ENCODE measurements at regions not wholly inside any gene's neighbourhood (a gene's known extent, or its start where the extent isn't known, plus 50 kb on each side); places are given as distances from the start of the nearest gene placed in this dataset.

DNA sequence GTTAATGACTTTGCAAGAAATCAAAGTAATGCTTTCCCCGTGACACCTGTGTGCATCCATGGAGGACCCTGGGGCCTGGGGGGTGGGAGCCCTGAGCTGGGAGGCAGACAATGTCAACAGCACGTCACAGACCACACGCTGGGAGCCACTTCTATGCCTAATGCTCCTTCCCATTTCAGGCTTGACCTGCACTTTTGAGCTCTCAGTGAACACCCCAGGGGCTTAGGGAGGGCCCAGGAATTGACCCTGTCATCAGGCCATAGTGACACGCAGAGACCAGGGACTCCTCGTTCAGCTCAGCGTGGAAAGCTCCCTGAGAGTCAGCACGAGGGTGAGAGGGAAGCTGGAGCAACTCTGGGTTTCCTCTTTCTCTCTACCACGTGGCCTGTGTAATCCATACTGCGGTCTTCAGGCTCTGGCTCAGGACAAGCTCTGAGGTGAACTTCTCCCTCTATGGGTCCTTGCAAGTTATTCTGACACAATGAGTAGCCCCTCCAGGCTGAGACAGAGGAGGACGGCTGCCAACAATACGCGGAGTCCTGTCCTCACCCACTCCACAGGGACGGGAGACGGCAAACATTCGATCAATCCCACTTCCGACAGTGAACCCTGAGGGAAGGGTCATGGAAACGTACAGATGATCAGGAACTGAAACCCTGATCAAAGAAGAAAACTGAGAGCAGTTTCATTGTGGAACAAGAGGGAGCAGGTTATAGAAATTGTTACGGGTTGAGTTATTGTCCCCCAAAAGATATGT, 130.8 kb upstream of the IRX4 start:
- no peaks in the 10 kb centered on the region for H3K36me3 ChIP-seq (replicated peaks in 1 of 2; ENCODE audit: insufficient read depth in 1 of 2, low read depth in 2 of 2)
- ATAC-seq = no peak
- H3K9me3 ChIP-seq = no peaks in the 10 kb centered on the region
- no peaks in the 10 kb centered on the region for H3K4me1 ChIP-seq
- no peaks in the 10 kb centered on the region for H3K27me3 ChIP-seq
- TF ChIP-seq POLR2A (IDR thresholded peaks at IDR 0.05) (no peak), CTCF (IDR thresholded peaks at IDR 0.05) (no peak)
- WGBS, 2 donors = 71 to 72% methylated on average over 16 to 18 of the region's 18 CpGs
- no peak overlapping the region for H3K27ac ChIP-seq
- intact Hi-C loops (cut with DNase I) = no loop called here
- DNase-seq = no peak
- H3K4me3 ChIP-seq = no peak overlapping the region

DNA sequence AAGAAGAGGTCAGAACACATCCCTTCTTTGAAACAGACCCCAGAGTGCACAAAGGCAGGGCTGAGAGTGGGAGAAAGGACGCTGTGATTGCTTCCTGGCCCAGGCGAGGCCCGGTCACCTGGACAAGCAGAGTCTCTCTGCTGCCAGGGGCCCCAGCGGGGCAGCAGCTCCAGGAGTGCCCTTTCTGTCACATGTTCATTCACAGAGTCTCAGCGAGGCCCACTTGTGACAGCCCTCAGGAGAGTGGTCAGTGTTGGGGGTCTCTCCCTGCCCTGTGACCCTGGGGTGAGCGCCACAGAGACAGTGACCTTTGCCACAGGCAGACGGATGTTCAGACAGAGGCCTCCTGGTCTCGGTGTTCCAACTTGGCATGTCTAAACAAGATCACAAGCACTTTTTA, 130.2 kb upstream of the IRX4 start:
- no peak overlapping the region for H3K27ac ChIP-seq
- DNase-seq = no peak
- H3K4me1 ChIP-seq = no peaks in the 10 kb centered on the region
- 66 to 78% methylated on average over 5 to 8 of the region's 8 CpGs for WGBS, 2 donors
- intact Hi-C loops (cut with DNase I) = no loop called here
- no peak for ATAC-seq
- no peaks in the 10 kb centered on the region for H3K9me3 ChIP-seq
- no peak overlapping the region for H3K4me3 ChIP-seq
- TF ChIP-seq CTCF (IDR thresholded peaks at IDR 0.05) (no peak), POLR2A (IDR thresholded peaks at IDR 0.05) (no peak)
- H3K27me3 ChIP-seq = no peaks in the 10 kb centered on the region
- H3K36me3 ChIP-seq (replicated peaks in 1 of 2; ENCODE audit: insufficient read depth in 1 of 2, low read depth in 2 of 2) = no peaks in the 10 kb centered on the region

- no peaks in the 10 kb centered on the region for H3K36me3 ChIP-seq (replicated peaks in 1 of 2; ENCODE audit: insufficient read depth in 1 of 2, low read depth in 2 of 2)
- 65% methylated on average over 18 of the region's 18 CpGs for WGBS, 2 donors
- intact Hi-C loops (cut with DNase I) = no loop called here
- TF ChIP-seq CTCF (IDR thresholded peaks at IDR 0.05) (no peak), POLR2A (IDR thresholded peaks at IDR 0.05) (no peak)
- H3K27me3 ChIP-seq = no peaks in the 10 kb centered on the region
- H3K9me3 ChIP-seq = no peaks in the 10 kb centered on the region
- ATAC-seq (no peak), DNase-seq (no peak)
- H3K4me1 ChIP-seq = no peaks in the 10 kb centered on the region
- H3K27ac ChIP-seq = no peak overlapping the region
- no peak overlapping the region for H3K4me3 ChIP-seq
Observed at GRCh38 chr5:2011481-2012411, 129.0 kb upstream of the IRX4 start.

- DNase-seq (no peak), ATAC-seq (no peak)
- WGBS, 2 donors = 55 to 61% methylated on average over 3 of the region's 3 CpGs
- Histone ChIP-seq H3K4me3 (no peak overlapping the region), H3K9me3 (no peaks in the 10 kb centered on the region), H3K27me3 (no peaks in the 10 kb centered on the region), H3K27ac (no peak overlapping the region), H3K4me1 (no peaks in the 10 kb centered on the region), H3K36me3 (replicated peaks in 1 of 2; ENCODE audit: insufficient read depth in 1 of 2, low read depth in 2 of 2) (no peaks in the 10 kb centered on the region)
- TF ChIP-seq CTCF (IDR thresholded peaks at IDR 0.05) (no peak), POLR2A (IDR thresholded peaks at IDR 0.05) (no peak)
- intact Hi-C loops (cut with DNase I) = no loop called here
Observed at GRCh38 chr5:2010940-2011339, 128.2 kb upstream of the IRX4 start.

Data from body of pancreas (tissue), 4 donors.